Fibroblast of the aortic adventitia (primary cell): ENCODE measurements at regions not wholly inside any gene's neighbourhood (a gene's known extent, or its start where the extent isn't known, plus 50 kb on each side); places are given as distances from the start of the nearest gene placed in this dataset.

ENCODE experiments used
- DNase-seq: peaks from one replicate; pipeline ENCODE4 v3.0.0-alpha.2; 2010; ENCODE audit warnings: low read depth
- H3K4me3 ChIP-seq: 2 replicates; pipeline ENCODE4 v1.5.1; 2011; ENCODE audit warnings: low read depth, mild to moderate bottlenecking, control low read depth, low read length, moderate library complexity
- TF ChIP-seq, protein P1 (sequence below): IDR thresholded peaks from 2 replicates; pipeline ENCODE4 v1.5.1; 2011; ENCODE audit warnings: mild to moderate bottlenecking, low read length, control low read depth, inconsistent platforms; ENCODE audit not compliant: insufficient read depth

DNA sequence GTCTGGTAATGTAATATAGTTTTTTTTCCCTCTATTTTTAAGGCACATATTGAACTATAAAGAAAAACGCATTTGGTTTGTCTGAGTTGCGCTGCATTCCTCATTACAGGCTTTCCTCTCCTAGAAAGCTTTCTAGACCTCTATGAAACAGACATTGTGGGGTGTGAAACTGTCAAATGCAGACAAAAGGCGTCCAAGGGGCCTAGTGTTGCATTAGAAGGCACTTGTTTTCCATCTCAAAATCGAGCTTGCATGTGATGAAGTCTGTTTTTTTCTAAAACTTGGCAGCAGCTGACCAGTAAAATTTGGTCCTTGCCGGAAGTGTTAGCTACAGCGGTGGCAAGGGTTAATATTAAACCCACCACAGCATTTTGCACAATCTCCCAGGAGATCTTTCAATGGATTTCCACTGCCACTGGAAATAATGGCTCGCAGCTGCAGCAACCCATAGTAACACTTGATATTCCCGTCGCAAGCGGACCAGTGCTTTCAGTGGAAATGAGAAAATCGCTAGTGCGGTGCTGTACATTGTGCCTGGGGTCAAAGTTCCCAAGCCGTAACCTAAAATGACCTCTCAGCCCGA is 602.6 kb downstream of the KCNJ2 start:
- no peak for DNase-seq
- TF ChIP-seq, protein P1, sequence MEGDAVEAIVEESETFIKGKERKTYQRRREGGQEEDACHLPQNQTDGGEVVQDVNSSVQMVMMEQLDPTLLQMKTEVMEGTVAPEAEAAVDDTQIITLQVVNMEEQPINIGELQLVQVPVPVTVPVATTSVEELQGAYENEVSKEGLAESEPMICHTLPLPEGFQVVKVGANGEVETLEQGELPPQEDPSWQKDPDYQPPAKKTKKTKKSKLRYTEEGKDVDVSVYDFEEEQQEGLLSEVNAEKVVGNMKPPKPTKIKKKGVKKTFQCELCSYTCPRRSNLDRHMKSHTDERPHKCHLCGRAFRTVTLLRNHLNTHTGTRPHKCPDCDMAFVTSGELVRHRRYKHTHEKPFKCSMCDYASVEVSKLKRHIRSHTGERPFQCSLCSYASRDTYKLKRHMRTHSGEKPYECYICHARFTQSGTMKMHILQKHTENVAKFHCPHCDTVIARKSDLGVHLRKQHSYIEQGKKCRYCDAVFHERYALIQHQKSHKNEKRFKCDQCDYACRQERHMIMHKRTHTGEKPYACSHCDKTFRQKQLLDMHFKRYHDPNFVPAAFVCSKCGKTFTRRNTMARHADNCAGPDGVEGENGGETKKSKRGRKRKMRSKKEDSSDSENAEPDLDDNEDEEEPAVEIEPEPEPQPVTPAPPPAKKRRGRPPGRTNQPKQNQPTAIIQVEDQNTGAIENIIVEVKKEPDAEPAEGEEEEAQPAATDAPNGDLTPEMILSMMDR: no peak
- H3K4me3 ChIP-seq: no peak overlapping the region

DNA sequence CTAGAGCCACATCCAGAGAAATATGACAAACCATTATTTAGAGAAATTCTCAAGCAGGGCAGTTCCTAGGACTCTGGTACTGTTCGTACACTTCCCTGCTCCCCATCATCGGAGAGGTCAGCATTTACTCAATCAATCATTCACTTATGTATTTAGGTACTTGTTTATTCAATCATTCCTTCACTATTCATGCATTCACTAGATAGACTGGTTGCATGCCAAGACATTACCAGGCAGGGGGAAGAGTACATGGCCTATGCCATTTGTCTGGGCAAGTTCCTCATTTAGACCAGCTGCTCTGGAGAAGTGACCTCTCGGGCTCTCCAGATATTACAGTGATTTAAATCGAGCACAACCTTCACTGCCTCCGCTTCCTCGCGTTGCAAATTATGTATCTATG is 603.4 kb downstream of the KCNJ2 start:
- no peak for DNase-seq
- TF ChIP-seq, protein P1: no peak
- H3K4me3 ChIP-seq: no peak overlapping the region

DNA sequence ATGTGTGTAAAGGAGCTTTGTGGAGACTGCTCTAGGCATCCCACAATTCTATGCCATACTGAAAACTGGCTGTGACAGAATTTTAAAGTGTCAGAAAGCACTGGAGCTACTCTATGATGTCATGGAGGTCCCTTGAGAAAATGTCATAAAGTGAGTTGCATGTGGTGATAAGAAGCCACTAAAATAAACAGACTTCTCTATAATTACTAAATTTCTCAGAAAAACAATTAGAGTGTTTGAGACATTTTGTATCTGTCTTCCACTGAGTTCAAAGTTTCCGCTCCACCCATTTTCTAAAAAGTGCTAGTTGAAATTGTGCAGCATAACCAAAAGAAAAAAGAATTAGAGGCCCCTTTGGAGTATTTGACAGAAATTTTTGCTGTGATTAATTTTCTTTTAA is 603.9 kb downstream of the KCNJ2 start:
- DNase-seq: no peak
- H3K4me3 ChIP-seq: no peak overlapping the region
- TF ChIP-seq, protein P1: no peak

DNA sequence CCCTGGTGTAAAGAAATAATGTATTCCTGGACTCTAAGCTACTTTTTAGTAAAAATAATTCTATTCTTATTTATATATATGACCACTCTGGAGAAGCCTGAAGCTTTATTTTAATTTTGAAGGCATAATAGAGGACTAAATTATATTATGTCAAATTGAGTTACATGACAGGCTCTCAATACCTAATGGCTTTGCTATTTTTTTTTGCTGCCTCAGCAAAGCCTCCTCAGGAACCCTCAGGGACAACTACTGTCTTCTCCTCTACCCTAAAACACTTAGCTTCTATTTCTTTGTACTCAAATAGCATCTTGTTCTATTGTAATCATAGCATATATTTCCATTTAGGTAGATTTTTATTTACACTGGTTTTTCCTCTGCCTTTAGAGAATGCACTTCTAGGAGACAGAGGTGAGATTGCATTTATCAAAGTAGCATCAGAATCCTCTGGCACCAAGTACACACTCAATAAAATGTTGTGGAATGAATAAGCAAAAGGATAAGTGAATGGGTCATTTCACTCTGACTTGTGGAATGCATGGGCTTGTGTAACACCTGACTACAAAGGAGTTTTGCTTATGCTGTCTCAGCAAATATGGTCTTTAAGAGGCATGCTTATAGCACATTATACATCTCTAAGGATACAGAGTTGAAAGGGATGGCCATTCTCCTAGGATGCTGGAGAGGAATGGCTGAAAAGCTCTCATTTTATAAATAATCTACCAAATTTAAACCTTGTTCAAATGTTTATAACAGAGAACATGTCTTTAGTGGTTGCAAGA is 605.2 kb downstream of the KCNJ2 start:
- no peak for DNase-seq
- no peak overlapping the region for H3K4me3 ChIP-seq
- TF ChIP-seq, protein P1: no peak

DNA sequence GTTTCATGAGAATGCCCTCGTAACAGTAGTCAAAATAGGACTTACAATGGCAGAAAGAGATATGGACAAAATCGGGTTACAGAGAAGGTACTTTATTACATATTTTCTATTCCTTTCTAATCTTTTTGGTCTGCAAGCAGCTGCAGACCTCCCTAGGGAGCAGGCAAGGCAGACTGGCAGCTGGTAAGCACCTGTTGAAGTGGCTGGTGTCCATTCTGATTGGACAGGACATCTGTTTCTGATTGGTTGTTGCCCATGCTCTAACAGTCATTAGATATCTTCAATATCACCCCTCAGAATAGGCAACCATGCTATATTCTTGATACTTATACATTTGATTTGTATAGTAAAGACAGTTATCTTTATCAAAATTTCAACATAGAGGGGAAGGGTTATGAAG is 606.3 kb downstream of the KCNJ2 start:
- TF ChIP-seq, protein P1: no peak
- H3K4me3 ChIP-seq: no peak overlapping the region
- no peak for DNase-seq

DNA sequence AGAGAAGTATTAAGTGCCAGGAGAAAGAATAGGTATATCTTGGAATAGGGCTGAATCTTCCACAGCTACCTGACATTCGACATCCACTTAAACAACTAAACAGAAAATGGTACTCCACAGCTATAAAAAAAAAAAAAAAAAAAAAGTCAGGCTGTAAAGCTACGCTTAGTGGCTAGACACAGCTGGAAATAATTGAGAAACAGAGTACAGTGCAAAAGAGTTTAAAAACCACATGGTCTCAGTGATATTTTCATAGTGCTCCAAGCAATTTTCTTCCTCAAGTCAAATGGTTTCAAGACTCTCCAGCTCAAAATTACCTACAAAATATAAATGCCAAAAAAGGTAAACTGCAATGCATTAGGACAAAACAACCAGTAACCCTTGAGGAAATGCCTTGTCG is 607.1 kb downstream of the KCNJ2 start:
- no peak for DNase-seq
- TF ChIP-seq, protein P1: no peak
- H3K4me3 ChIP-seq: no peak overlapping the region
